Uterus (tissue), 2 donors: ENCODE measurements at regions not wholly inside any gene's neighbourhood (a gene's known extent, or its start where the extent isn't known, plus 50 kb on each side); places are given as distances from the start of the nearest gene placed in this dataset.

Source experiments
- POLR2A ChIP-seq, 2 donors: fragments of 450-650 bp; IDR thresholded peaks; one replicate each; pipeline ENCODE4 v1.6.1; 2016; ENCODE audit warnings: antibody characterized with exemption in 2 of 2, mild to moderate bottlenecking in 1 of 2, moderate library complexity in 1 of 2
- TF ChIP-seq, protein P1 (sequence below), 4 experiments: fragments of 200-600 bp in 2 of 4; fragments of 450-650 bp in 2 of 4; sonication (generic) in 2 of 4; IDR thresholded peaks; one replicate each; pipeline ENCODE4 v1.5.1; 2016 to 2019; ENCODE audit warnings: antibody characterized with exemption in 4 of 4, mild to moderate bottlenecking in 2 of 4, moderate library complexity in 1 of 4

- TF ChIP-seq, protein P1, sequence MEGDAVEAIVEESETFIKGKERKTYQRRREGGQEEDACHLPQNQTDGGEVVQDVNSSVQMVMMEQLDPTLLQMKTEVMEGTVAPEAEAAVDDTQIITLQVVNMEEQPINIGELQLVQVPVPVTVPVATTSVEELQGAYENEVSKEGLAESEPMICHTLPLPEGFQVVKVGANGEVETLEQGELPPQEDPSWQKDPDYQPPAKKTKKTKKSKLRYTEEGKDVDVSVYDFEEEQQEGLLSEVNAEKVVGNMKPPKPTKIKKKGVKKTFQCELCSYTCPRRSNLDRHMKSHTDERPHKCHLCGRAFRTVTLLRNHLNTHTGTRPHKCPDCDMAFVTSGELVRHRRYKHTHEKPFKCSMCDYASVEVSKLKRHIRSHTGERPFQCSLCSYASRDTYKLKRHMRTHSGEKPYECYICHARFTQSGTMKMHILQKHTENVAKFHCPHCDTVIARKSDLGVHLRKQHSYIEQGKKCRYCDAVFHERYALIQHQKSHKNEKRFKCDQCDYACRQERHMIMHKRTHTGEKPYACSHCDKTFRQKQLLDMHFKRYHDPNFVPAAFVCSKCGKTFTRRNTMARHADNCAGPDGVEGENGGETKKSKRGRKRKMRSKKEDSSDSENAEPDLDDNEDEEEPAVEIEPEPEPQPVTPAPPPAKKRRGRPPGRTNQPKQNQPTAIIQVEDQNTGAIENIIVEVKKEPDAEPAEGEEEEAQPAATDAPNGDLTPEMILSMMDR (IDR thresholded peaks at IDR 0.05): no peak
- TF ChIP-seq POLR2A (IDR thresholded peaks at IDR 0.05): no peak
Measured at GRCh38 chr3:126277629-126278378, 79.4 kb downstream of the KLF15 start.
